OCI-LY1 (cell line): ENCODE measurements at regions not wholly inside any gene's neighbourhood (a gene's known extent, or its start where the extent isn't known, plus 50 kb on each side); places are given as distances from the start of the nearest gene placed in this dataset.

ENCODE experiments used
- EZH2 ChIP-seq: fragments of 200-600 bp; sonication (generic), shearing (Covaris generic); IDR thresholded peaks from 2 replicates; pipeline ENCODE4 v1.8.0; 2017; ENCODE audit warnings: borderline replicate concordance, mixed run types, mild to moderate bottlenecking, antibody characterized with exemption, low read length, moderate library complexity, mixed read lengths
- TF ChIP-seq, protein P1 (sequence below): fragments of 200-600 bp; sonication (generic), shearing (Covaris generic); IDR thresholded peaks from 2 replicates; pipeline ENCODE4 v1.5.1; 2017; ENCODE audit warnings: mild to moderate bottlenecking, antibody characterized with exemption, low read length, moderate library complexity, mixed read lengths

DNA sequence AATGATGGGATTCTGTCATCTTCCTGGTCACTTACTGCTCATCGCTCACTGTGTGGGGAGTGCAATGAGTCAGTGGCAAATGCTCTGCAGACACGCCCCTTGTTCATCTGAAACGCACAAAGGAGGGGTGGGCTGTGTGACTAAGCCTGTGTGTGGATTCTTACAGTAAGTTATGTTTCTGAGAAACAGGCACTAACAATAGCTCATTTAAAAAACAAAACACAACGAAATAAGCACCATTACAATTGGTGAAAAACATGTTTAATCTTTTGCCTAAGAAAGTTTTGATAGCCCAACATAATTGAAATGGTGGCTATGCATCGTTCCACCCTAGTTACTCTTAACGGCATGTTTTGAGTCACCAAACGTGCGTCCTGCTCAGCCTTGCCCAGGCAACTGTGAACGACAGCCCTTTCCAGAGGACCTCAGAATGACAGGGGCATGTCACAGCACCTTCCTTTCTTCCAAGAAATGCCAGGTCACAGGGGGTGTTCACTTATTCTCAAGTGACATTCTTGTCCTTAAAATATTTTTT is 118.4 kb upstream of the SGK1 start:
- TF ChIP-seq, protein P1, sequence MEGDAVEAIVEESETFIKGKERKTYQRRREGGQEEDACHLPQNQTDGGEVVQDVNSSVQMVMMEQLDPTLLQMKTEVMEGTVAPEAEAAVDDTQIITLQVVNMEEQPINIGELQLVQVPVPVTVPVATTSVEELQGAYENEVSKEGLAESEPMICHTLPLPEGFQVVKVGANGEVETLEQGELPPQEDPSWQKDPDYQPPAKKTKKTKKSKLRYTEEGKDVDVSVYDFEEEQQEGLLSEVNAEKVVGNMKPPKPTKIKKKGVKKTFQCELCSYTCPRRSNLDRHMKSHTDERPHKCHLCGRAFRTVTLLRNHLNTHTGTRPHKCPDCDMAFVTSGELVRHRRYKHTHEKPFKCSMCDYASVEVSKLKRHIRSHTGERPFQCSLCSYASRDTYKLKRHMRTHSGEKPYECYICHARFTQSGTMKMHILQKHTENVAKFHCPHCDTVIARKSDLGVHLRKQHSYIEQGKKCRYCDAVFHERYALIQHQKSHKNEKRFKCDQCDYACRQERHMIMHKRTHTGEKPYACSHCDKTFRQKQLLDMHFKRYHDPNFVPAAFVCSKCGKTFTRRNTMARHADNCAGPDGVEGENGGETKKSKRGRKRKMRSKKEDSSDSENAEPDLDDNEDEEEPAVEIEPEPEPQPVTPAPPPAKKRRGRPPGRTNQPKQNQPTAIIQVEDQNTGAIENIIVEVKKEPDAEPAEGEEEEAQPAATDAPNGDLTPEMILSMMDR, result no peak
- TF ChIP-seq EZH2, result no peak
